ENCODE measurements at regions not wholly inside any gene's neighbourhood (a gene's known extent, or its start where the extent isn't known, plus 50 kb on each side); places are given as distances from the start of the nearest gene placed in this dataset.

GRCh38 chr6:106892186-106892585 is 82.3 kb downstream of the CD24 start:
- Histone ChIP-seq H2BK20ac (ENCODE audit: low read depth, low read length, poor library complexity, severe bottlenecking) (no peak overlapping the region), H4K5ac (ENCODE audit: insufficient read length, low read depth, low read length) (no peak overlapping the region), H4K8ac (replicated peaks; ENCODE audit: insufficient read length, low read depth, low read length) (no peak overlapping the region), H2BK120ac (ENCODE audit: low read depth, low read length, poor library complexity, severe bottlenecking) (no peak overlapping the region), H2AFZ (ENCODE audit: low read length) (no peak overlapping the region), H3T11ph (ENCODE audit: low read length) (no peak overlapping the region), H3K56ac (ENCODE audit: insufficient read length, low read depth, low read length) (no peak overlapping the region), H3K4me2 (ENCODE audit: insufficient read depth, insufficient read length, low read length) (no peak overlapping the region), H3K14ac (ENCODE audit: insufficient read depth, low read length) (no peak overlapping the region), H3K79me1 (ENCODE audit: insufficient read depth, low read depth, low read length, poor library complexity, severe bottlenecking) (no peaks in the 10 kb centered on the region), H3K18ac (ENCODE audit: insufficient read length, low read depth, low read length) (no peak overlapping the region), H3K4ac (ENCODE audit: low read depth, low read length) (no peak overlapping the region), H3K4me1 (ENCODE audit: insufficient read depth, low read length) (peaks cover 8% of the 10 kb centered on the region; the same call in 1 of the 2 replicates), H3K9ac (ENCODE audit: extremely low read depth, insufficient read length, low read length) (no peak overlapping the region), H3K27ac (ENCODE audit: insufficient read length, low read depth, low read length) (no peak overlapping the region), H2BK12ac (ENCODE audit: insufficient read length, low read depth, low read length) (no peak overlapping the region), H4K91ac (ENCODE audit: insufficient read length, low read depth, low read length) (no peak overlapping the region), H3K9me3 (ENCODE audit: control insufficient read depth, low read depth, low read length) (no peaks in the 10 kb centered on the region), H2AK5ac (ENCODE audit: insufficient read length, low read length) (no peak overlapping the region), H3K23ac (ENCODE audit: insufficient read length, low read depth, low read length) (no peak overlapping the region), H4K20me1 (ENCODE audit: control insufficient read depth, insufficient read depth, insufficient read length) (no peaks in the 10 kb centered on the region), H2BK15ac (ENCODE audit: low read depth, low read length) (no peak overlapping the region), H3K23me2 (ENCODE audit: insufficient read length, low read depth, low read length, poor library complexity, severe bottlenecking) (no peaks in the 10 kb centered on the region), H2BK5ac (ENCODE audit: insufficient read length, low read length) (no peak overlapping the region), H3K27me3 (ENCODE audit: insufficient read depth, low read length) (no peaks in the 10 kb centered on the region), H3K79me2 (ENCODE audit: insufficient read depth, low read length) (no peaks in the 10 kb centered on the region)
- no peaks in the 10 kb centered on the region for H3K27me3 Mint-ChIP-seq (ENCODE audit: low read depth)
- H3K27ac Mint-ChIP-seq: no peak overlapping the region
- peaks cover 0 to 5% (median 4%) of the 10 kb centered on the region in 3 experiments; a peak in 4 of 7 replicates for H3K36me3 Mint-ChIP-seq (ENCODE audit: insufficient read depth in 1 of 3, low read depth in 3 of 3)
- no CpG with 5 or more reads among the region's 5 CpGs for WGBS (ENCODE audit: extremely low coverage, insufficient read length, low lambda C conversion rate)
- H3K9me3 Mint-ChIP-seq: peaks cover 0 to 4% of the 10 kb centered on the region in 2 experiments; a peak in 3 of 5 replicates
- no peak for DNase-seq
- no peak overlapping the region for H3K4me3 Mint-ChIP-seq
- peaks cover 45 to 50% of the 10 kb centered on the region in 2 experiments for H3K4me1 Mint-ChIP-seq
- TF ChIP-seq CTCF (conservative IDR thresholded peaks at IDR 0.05): no peak

All from H9 (cell line).